ENCODE measurements at regions not wholly inside any gene's neighbourhood (a gene's known extent, or its start where the extent isn't known, plus 50 kb on each side); places are given as distances from the start of the nearest gene placed in this dataset.
A peak's percentile ranks its signal among the peaks of the same experiment; 100 is the strongest.

DNA sequence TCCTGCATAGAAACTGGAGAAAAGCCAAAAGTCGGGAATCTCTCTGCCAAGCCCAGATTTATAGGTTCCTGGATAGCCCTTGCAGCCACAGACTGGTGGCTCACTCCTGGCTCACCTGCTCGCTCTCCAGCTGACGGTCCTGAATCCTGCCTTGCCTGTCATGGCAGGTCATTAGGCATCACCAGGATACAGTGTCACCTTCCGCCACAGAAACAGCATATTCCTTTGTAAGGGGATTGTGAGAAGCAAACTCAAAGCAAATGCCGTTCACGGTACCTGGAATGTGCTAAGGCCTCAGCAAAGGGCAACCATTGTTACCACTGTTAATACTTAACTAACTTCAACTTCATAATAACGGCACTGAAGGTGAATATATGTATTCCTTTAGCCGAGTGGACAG, 57.1 kb upstream of the GPR45 start:
- TF ChIP-seq, protein P1, sequence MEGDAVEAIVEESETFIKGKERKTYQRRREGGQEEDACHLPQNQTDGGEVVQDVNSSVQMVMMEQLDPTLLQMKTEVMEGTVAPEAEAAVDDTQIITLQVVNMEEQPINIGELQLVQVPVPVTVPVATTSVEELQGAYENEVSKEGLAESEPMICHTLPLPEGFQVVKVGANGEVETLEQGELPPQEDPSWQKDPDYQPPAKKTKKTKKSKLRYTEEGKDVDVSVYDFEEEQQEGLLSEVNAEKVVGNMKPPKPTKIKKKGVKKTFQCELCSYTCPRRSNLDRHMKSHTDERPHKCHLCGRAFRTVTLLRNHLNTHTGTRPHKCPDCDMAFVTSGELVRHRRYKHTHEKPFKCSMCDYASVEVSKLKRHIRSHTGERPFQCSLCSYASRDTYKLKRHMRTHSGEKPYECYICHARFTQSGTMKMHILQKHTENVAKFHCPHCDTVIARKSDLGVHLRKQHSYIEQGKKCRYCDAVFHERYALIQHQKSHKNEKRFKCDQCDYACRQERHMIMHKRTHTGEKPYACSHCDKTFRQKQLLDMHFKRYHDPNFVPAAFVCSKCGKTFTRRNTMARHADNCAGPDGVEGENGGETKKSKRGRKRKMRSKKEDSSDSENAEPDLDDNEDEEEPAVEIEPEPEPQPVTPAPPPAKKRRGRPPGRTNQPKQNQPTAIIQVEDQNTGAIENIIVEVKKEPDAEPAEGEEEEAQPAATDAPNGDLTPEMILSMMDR (IDR thresholded peaks at IDR 0.05) = no peak

DNA sequence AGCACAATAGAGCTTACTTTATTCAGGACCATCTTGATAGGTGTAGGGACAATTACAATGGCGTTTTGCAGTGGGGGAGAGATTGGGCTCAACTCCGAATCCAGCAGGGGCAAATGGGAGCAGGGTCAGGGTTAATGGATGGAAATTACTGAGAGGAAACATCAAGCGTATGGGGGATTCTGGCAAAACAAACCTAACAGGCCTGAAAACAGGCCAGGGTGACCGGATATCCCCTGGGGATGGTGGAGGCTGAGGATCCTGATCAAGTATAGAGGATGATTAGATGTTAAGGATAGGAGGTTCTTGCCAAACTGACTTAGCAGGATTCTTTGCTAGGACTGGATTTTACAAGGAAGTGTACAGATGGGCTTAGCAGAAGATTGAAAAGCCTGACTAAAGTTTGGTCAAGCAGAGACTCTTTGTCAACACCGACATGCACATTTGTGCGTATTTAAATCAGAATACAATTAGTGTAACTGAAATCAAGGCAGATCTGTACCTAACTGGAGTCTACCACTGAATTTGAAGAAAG, 54.5 kb upstream of the GPR45 start:
- TF ChIP-seq, protein P1 (IDR thresholded peaks at IDR 0.05) = no peak
- no peak overlapping the region for H3K4me3 Mint-ChIP-seq
- DNase-seq = no peak
- peaks cover 15% of the 10 kb centered on the region for H3K4me1 Mint-ChIP-seq (ENCODE audit: low read depth)
- H3K27me3 Mint-ChIP-seq (ENCODE audit: insufficient read depth) = peaks cover 11% of the 10 kb centered on the region
- H3K27ac Mint-ChIP-seq = no peak overlapping the region
- H3K36me3 Mint-ChIP-seq (ENCODE audit: low read depth) = no peaks in the 10 kb centered on the region
- H3K9me3 Mint-ChIP-seq = no peaks in the 10 kb centered on the region

More for the DNA sequence above, 57.1 kb upstream of the GPR45 start:
- Mint-ChIP-seq H3K4me3 (no peak overlapping the region), H3K4me1 (ENCODE audit: low read depth) (peaks cover 21% of the 10 kb centered on the region), H3K27me3 (ENCODE audit: insufficient read depth) (peaks cover 11% of the 10 kb centered on the region), H3K9me3 (no peaks in the 10 kb centered on the region), H3K27ac (no peak overlapping the region), H3K36me3 (ENCODE audit: low read depth) (no peaks in the 10 kb centered on the region)
- DNase-seq = no peak

DNA sequence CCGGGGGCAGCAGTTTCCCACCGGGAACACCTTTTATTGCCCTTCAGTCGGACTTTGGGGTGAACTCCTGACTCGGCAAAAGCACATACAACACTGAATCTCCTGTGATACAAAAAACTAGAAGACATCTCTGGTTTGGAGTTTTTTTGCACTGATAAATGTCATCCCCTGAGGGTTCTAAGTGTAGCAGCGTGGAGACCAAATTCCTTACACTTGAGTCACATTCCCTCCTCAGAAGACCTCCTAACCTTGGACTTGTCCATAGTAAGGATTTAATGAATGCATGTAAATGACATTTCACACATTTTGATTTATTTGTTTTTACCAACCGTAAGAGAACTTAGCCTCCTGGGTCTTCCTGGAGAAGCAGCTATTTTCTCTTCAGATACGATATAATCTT, 54.0 kb upstream of the GPR45 start:
- H3K36me3 Mint-ChIP-seq (ENCODE audit: low read depth) = no peaks in the 10 kb centered on the region
- peak; percentile 13 for DNase-seq
- TF ChIP-seq, protein P1 (IDR thresholded peaks at IDR 0.05) = no peak
- H3K4me1 Mint-ChIP-seq (ENCODE audit: low read depth) = peaks cover 15% of the 10 kb centered on the region
- H3K27ac Mint-ChIP-seq = no peak overlapping the region
- no peak overlapping the region for H3K4me3 Mint-ChIP-seq
- H3K27me3 Mint-ChIP-seq (ENCODE audit: insufficient read depth) = peaks cover 11% of the 10 kb centered on the region
- no peaks in the 10 kb centered on the region for H3K9me3 Mint-ChIP-seq

DNA sequence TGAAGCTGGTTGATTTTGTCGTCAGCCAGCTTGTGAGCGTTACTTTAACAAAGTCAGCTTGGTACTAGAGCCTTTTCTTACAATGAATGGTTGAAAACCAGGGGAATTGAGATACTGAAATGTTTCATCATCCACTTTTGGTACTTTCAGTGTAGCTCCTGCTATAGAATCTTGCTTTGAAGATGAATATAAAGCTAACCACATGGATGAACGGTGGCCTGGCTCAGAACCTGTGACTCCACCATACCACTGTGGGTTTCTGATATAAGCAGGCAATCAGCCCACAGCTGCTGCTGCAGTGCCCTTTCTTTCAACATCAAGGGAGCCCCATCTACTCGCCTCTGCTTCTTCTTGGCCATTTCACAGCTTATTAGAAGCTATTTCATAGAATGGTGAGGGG, 53.2 kb upstream of the GPR45 start:
- H3K27me3 Mint-ChIP-seq (ENCODE audit: insufficient read depth) = peaks cover 10% of the 10 kb centered on the region
- TF ChIP-seq, protein P1 (IDR thresholded peaks at IDR 0.05) = no peak
- H3K36me3 Mint-ChIP-seq (ENCODE audit: low read depth) = no peaks in the 10 kb centered on the region
- H3K4me3 Mint-ChIP-seq = no peak overlapping the region
- peaks cover 15% of the 10 kb centered on the region for H3K4me1 Mint-ChIP-seq (ENCODE audit: low read depth)
- DNase-seq = no peak
- no peak overlapping the region for H3K27ac Mint-ChIP-seq
- no peaks in the 10 kb centered on the region for H3K9me3 Mint-ChIP-seq
